Stromal cell of bone marrow (primary cell): ENCODE measurements at regions not wholly inside any gene's neighbourhood (a gene's known extent, or its start where the extent isn't known, plus 50 kb on each side); places are given as distances from the start of the nearest gene placed in this dataset.
"Not testable (repeated sequence)": the region's sequence is repeated elsewhere in the genome, so short reads cannot be mapped to it uniquely, and the experiment has no call there.

Source experiments
- DNase-seq: peaks from one replicate; pipeline ENCODE4 v3.0.0-alpha.2; 2012; ENCODE audit warnings: low read depth

GRCh38 chr7:89771003-89771636 is 383.1 kb upstream of the STEAP1 start:
- no peak for DNase-seq

DNA sequence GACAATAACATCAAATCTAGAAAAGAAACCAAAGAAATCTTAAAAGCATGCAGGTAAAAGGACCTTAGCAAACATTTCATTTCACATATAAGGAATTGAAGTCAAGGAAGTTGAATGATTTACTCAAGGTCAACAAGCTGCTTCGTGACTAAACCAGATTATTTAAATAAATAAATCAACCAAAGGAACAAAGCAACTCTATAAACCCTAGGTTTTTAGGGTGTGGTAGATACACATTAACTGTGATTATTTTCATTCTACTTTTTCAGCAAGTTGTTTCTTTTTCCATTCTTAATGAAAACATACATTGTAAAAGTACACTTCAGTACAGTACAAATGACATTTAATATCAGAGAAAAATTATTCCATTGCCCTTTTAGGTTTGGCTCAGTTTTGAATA is 382.0 kb upstream of the STEAP1 start:
- no peak for DNase-seq

DNA sequence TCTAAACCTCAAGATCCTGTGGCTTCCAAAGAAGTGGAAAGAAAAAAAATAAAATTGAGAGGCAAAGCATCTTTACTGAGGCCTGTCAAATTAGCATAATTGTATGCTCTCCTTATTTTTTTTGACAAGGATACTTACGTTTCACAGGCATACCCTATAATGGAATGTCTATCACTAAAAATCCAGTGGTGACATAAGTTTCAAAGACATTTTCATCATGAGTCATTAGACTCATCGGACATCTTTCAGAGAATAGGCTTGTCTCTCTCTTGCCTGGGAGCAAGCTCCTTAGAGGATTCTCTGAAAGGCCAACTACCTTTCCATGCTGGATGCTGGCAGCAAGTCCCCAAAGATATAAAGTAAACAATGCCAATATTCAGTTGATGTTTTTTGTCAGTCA is 380.7 kb upstream of the STEAP1 start:
- no peak for DNase-seq

- DNase-seq: no peak
These were observed 378.8 kb upstream of the STEAP1 start for GRCh38 chr7:89775459-89775858.

GRCh38 chr7:89776980-89777379 is 377.3 kb upstream of the STEAP1 start:
- DNase-seq: no peak

- no peak for DNase-seq
These were observed 376.8 kb upstream of the STEAP1 start for GRCh38 chr7:89777499-89777898.

DNA sequence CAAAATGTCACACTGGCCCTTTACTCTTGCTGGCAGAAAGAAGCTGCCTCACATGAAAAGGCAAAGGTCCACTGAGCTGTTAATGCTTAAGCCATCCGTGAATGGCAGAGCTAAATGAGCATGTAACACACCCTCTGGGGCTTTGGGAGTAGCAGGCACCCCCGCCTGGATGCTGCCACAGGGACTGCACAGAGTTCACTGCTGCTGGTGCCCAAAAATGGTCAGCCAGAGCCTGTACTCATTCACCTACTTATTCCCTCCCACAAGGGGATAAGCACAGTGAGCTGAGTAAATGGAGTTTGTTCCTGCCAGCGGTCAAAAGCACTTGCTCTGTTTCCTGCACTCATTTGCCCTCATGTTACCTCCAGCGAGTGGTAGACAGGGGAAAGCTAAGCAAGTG is 374.0 kb upstream of the STEAP1 start:
- no peak for DNase-seq

GRCh38 chr7:89796481-89796880 is 357.8 kb upstream of the STEAP1 start:
- no peak for DNase-seq

DNA sequence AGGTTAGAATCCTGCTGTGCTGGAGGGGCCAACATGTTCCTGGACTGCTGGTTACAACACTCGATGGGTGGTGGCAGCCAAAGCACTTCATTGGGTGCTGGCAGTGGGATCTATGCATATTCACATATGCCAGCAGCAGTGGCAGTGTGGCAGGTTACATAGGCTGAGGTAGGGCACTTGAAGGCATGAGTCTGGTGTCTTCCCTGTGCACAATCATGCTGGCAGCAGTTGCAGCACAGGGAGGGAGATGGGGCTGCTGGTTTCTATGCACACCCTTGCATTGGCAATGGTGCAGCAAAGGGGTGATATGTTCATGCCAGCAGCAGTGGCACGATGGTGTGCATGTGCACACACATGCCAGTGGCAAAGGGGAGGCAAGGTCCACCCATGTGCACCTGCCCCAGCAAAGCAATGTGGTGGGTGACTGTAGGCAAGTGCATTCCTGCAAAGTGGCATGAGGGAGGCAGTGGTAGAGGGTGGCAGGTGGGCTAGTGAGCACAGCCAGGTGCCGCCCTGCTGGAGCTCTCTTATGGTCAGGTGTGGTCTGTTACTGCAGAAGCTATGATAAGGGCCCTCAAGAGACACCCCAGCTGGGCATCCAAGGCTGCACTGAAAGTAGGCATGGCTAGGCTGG is 356.2 kb upstream of the STEAP1 start:
- no peak for DNase-seq

DNA sequence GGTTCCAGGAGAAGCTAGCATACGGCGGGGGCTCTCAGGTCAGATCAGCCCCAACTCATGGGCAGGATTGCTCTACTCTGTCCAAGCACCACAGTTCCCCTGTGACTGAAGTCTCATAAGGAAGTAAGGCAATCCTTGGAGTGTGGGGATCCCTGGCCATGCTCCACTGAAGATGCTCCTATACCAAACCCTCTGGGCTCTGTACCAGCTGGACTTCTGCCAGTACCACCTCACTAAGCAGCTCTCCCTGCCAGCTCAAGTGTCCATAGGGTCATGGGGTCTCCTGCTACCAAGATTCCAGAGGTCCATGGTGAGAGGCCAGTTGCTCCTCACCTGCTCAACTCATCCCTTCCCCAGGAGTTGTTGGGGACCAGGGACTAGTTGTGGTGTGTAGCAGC is 355.7 kb upstream of the STEAP1 start:
- no peak for DNase-seq

DNA sequence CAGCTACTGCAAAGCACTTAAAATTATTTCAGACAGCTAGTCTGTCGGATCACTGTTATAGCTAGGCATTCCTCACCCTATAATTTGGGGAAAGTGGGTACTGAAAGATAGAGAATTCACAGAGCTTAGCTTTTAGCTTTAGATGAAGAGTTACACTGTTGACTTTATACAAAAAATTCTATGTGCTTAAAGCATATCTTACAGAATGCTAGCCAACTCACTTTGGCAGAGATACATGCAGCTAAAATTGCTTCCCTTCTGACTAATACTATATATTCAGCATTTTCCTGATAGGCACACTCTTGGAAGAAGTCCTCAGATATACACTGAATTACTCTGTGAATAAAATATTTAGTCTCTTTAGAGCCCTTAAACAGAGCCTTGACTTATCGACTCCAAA is 353.5 kb upstream of the STEAP1 start:
- no peak for DNase-seq

DNA sequence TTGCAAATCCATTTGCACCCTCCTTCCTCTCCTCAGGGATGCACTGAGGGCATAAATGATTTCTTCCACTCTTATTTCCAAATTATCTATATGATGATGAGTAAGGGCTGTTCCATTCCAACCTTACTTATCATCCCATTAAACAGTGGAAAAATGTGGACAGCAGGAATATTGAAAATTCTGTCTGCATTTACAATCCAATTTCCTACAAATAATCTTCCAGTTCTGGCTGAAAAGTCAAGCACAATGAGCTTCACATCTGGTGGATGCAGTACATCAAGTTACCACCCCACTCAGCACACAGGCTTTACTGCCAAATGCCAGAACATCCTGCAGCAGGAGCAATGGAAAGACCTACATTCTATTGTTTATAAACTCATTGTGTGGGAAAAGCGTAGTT is 345.0 kb upstream of the STEAP1 start:
- no peak for DNase-seq

GRCh38 chr7:89813081-89813480 is 341.2 kb upstream of the STEAP1 start:
- no peak for DNase-seq

DNA sequence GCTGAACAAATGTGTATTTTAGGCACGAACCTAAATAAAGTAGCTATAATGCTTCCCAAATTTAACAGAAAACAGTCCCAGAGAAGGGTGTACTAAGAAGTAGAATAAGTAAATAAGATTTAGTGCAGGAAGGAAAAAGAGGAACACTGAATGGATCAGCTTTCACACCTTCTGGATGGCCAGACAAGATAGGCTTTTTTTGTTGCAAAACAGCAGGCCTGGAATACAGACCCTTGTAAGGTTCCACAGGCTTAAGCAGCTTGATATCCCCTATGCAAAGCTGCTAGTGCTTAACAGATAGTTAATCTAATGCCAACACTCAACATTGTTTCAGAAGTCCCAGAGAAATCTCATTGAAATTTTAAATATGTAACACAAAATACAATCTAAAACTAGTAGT is 328.1 kb upstream of the STEAP1 start:
- DNase-seq: no peak

DNA sequence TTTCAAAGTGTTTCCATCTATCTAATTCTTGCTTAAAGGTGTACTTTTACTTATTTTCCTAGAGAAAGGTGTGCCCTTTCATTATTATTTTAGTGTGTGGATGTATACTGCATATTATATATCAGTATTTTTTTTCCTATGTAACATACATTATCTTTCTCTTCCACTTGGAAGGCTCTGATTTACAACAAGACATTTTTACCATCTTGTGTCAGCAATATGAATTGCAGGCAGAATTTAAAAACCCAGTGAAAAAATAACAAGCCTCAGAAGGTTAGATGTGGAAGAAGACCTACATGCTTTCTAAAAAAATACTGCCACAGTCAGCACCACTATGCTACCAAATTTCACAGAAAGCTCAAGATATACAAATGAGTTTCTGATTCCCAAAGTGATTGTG is 327.7 kb upstream of the STEAP1 start:
- DNase-seq: no peak

GRCh38 chr7:89837515-89837914 is 316.8 kb upstream of the STEAP1 start:
- no peak for DNase-seq

- no peak for DNase-seq
These were observed 314.9 kb upstream of the STEAP1 start for GRCh38 chr7:89839329-89839728.

- DNase-seq: no peak
These were observed 308.3 kb upstream of the STEAP1 start for GRCh38 chr7:89845952-89846351.

- DNase-seq: no peak
These were observed 305.2 kb upstream of the STEAP1 start for GRCh38 chr7:89849052-89849451.

GRCh38 chr7:89857053-89857452 is 297.2 kb upstream of the STEAP1 start:
- not testable (repeated sequence) for DNase-seq

GRCh38 chr7:89857767-89858166 is 296.5 kb upstream of the STEAP1 start:
- DNase-seq: no peak

DNA sequence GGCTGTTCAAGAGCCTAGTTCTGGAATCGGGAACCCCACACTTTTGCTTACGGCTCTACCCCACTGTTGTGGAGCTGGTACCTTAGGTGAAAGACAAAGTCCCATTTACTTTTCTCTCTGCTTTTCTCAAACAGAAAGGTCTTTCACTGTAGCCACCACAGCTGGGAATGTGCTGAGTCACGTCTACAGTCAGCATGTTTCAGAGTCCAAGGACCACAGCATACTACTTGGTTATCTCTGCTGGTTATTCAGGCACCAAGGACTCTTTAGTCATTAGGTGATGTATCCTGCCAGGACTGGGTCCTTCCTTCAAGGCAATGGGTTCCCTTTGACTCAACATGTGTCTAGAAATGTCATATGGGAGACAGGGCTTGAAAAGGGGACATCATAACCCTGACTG is 266.8 kb upstream of the STEAP1 start:
- DNase-seq: no peak

GRCh38 chr7:89908736-89909135 is 245.5 kb upstream of the STEAP1 start:
- DNase-seq: no peak

DNA sequence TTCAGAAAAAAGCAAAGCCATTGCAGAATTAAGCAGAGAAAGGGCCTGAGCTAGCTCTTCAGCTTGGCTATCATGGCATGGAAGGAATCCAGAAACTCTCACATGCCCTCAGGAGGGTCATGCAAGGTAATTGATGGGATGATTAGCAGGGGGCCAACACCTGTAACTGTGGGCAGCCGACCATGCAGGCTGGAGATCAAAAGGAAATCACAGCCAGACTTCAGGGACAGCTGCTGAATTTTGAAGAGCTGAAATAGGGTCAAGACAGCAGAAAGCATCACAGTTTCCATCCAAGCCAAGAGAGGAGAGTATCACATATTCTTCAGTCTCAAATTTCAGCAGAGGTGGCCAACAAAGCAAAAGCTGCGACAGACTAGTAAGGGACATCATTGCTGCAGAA is 239.6 kb upstream of the STEAP1 start:
- no peak for DNase-seq
